Smooth muscle cell (in vitro differentiated cells): ENCODE measurements at regions not wholly inside any gene's neighbourhood (a gene's known extent, or its start where the extent isn't known, plus 50 kb on each side); places are given as distances from the start of the nearest gene placed in this dataset.

ENCODE experiments used
- DNase-seq: peaks from one replicate; lab custom pipeline; 2025; ENCODE audit not compliant: unreplicated experiment; lab: John Stamatoyannopoulos, UW
- H2AFZ ChIP-seq: fragments of 200-600 bp; sonication (generic); 2 replicates; pipeline ENCODE4 v1.6.0; 2016; ENCODE audit warnings: antibody characterized with exemption, low read depth, mild to moderate bottlenecking
- H3F3A ChIP-seq: fragments of 200-600 bp; sonication (generic); 2 replicates; pipeline ENCODE4 v1.6.0; 2017; ENCODE audit warnings: antibody characterized with exemption, low read depth
- H3K27ac ChIP-seq: fragments of 200-600 bp; sonication (generic); 2 replicates; pipeline ENCODE4 v1.5.1; 2016; ENCODE audit warnings: low read depth, mild to moderate bottlenecking
- H3K27me3 ChIP-seq: fragments of 200-600 bp; sonication (generic); 2 replicates; pipeline ENCODE4 v1.6.1; 2016; ENCODE audit warnings: low read depth, mild to moderate bottlenecking
- H3K36me3 ChIP-seq: fragments of 200-600 bp; sonication (generic); 2 replicates; pipeline ENCODE4 v1.5.1; 2016; ENCODE audit warnings: low read depth
- H3K4me1 ChIP-seq: fragments of 200-600 bp; sonication (generic); 2 replicates; pipeline ENCODE4 v1.5.1; 2016; ENCODE audit warnings: low read depth
- H3K4me2 ChIP-seq: fragments of 200-600 bp; sonication (generic); 2 replicates; pipeline ENCODE4 v1.6.0; 2016; ENCODE audit warnings: mild to moderate bottlenecking
- H3K4me3 ChIP-seq: fragments of 200-600 bp; sonication (generic); 2 replicates; pipeline ENCODE4 v1.5.1; 2016; ENCODE audit warnings: mild to moderate bottlenecking
- H3K79me2 ChIP-seq: fragments of 200-600 bp; sonication (generic); 2 replicates; pipeline ENCODE4 v1.6.0; 2016; ENCODE audit warnings: low read depth, mild to moderate bottlenecking
- H3K9ac ChIP-seq: fragments of 200-600 bp; sonication (generic); 2 replicates; pipeline ENCODE4 v1.6.0; 2016; ENCODE audit warnings: low read depth
- H3K9me3 ChIP-seq: fragments of 200-600 bp; sonication (generic); replicated peaks from 2 replicates; pipeline ENCODE4 v1.5.1; 2016; ENCODE audit warnings: low read depth
- H4K20me1 ChIP-seq: fragments of 200-600 bp; sonication (generic); 2 replicates; pipeline ENCODE4 v1.6.0; 2016; ENCODE audit warnings: low read depth
- CTCF ChIP-seq: fragments of 200-600 bp; sonication (generic); IDR thresholded peaks from 2 replicates; pipeline ENCODE4 v1.5.1; 2017; ENCODE audit warnings: borderline replicate concordance, mild to moderate bottlenecking, antibody characterized with exemption; ENCODE audit not compliant: insufficient read depth, poor library complexity, severe bottlenecking
- WGBS: methylation state at CpG from one replicate; pipeline ENCODE4 v1.1.7; 2016; ENCODE audit warnings: low lambda C conversion rate; 5-methylcytosine and 5-hydroxymethylcytosine counted together

GRCh38 chr7:69515495-69516212, 82.6 kb upstream of the AUTS2 start:
- no peaks in the 10 kb centered on the region for H3F3A ChIP-seq
- 90% methylated on average over 6 of the region's 6 CpGs for WGBS
- no peak for TF ChIP-seq CTCF

GRCh38 chr7:69516238-69516820, 81.9 kb upstream of the AUTS2 start:
- no peak for TF ChIP-seq CTCF
- 88% methylated on average over 9 of the region's 9 CpGs for WGBS
- Histone ChIP-seq H4K20me1 (no peaks in the 10 kb centered on the region), H3K27me3 (peaks cover 42% of the 10 kb centered on the region), H3K9me3 (no peaks in the 10 kb centered on the region), H3K4me2 (no peak overlapping the region), H3K27ac (no peak overlapping the region), H3K4me3 (no peak overlapping the region), H2AFZ (no peak overlapping the region), H3K4me1 (peaks cover 7% of the 10 kb centered on the region), H3K79me2 (no peaks in the 10 kb centered on the region), H3K9ac (no peak overlapping the region), H3F3A (no peaks in the 10 kb centered on the region), H3K36me3 (no peaks in the 10 kb centered on the region)
- DNase-seq: no peak

More at GRCh38 chr7:69515495-69516212, 82.6 kb upstream of the AUTS2 start:
- Histone ChIP-seq H3K36me3 (no peaks in the 10 kb centered on the region), H3K9ac (no peak overlapping the region), H3K27ac (no peak overlapping the region), H3K9me3 (no peaks in the 10 kb centered on the region), H4K20me1 (no peaks in the 10 kb centered on the region), H2AFZ (no peak overlapping the region), H3K27me3 (peaks cover 35% of the 10 kb centered on the region), H3K4me1 (peaks cover 7% of the 10 kb centered on the region), H3K79me2 (no peaks in the 10 kb centered on the region), H3K4me2 (no peak overlapping the region), H3K4me3 (no peak overlapping the region)
- DNase-seq: no peak

- Histone ChIP-seq H3K9me3 (no peaks in the 10 kb centered on the region), H3K9ac (no peak overlapping the region), H3F3A (no peaks in the 10 kb centered on the region)
Measured at GRCh38 chr7:69517985-69518704, 80.1 kb upstream of the AUTS2 start.

More at GRCh38 chr7:69517985-69518704, 80.1 kb upstream of the AUTS2 start:
- H3K4me1 ChIP-seq: peaks cover 7% of the 10 kb centered on the region
- no peaks in the 10 kb centered on the region for H4K20me1 ChIP-seq
- WGBS: 65% methylated on average over 14 of the region's 14 CpGs
- H3K27ac ChIP-seq: no peak overlapping the region
- H3K4me3 ChIP-seq: no peak overlapping the region
- H3K79me2 ChIP-seq: no peaks in the 10 kb centered on the region
- DNase-seq: no peak
- peaks cover 48% of the 10 kb centered on the region for H3K27me3 ChIP-seq
- H3K36me3 ChIP-seq: no peaks in the 10 kb centered on the region
- H3K4me2 ChIP-seq: no peak overlapping the region
- TF ChIP-seq CTCF: no peak
- H2AFZ ChIP-seq: no peak overlapping the region
